KMS-11 (cell line): ENCODE measurements at regions not wholly inside any gene's neighbourhood (a gene's known extent, or its start where the extent isn't known, plus 50 kb on each side); places are given as distances from the start of the nearest gene placed in this dataset.

Experiments used
- H2AFZ ChIP-seq: fragments of 200-600 bp; sonication (generic); 2 replicates; pipeline ENCODE4 v1.6.1; 2016; ENCODE audit warnings: antibody characterized with exemption, mixed run types, low read depth
- H3K27ac ChIP-seq: fragments of 200-600 bp; sonication (generic); 2 replicates; pipeline ENCODE4 v1.6.1; 2016; ENCODE audit warnings: mild to moderate bottlenecking, mixed run types
- H3K27me3 ChIP-seq: fragments of 200-600 bp; sonication (generic); 2 replicates; pipeline ENCODE4 v1.6.1; 2017; ENCODE audit warnings: mild to moderate bottlenecking, low read depth, mixed run types, moderate library complexity; ENCODE audit not compliant: insufficient read depth
- H3K36me3 ChIP-seq: fragments of 200-600 bp; sonication (generic); 2 replicates; pipeline ENCODE4 v1.6.1; 2017; ENCODE audit warnings: mild to moderate bottlenecking, mixed run types; ENCODE audit not compliant: insufficient read depth
- H3K4me1 ChIP-seq: fragments of 200-600 bp; sonication (generic); 2 replicates; pipeline ENCODE4 v1.6.1; 2016; ENCODE audit warnings: mild to moderate bottlenecking, low read depth, mixed run types; ENCODE audit not compliant: poor library complexity, severe bottlenecking
- H3K4me2 ChIP-seq: fragments of 200-600 bp; sonication (generic); 2 replicates; pipeline ENCODE4 v1.7.0; 2016; ENCODE audit warnings: mild to moderate bottlenecking, mixed run types
- H3K4me3 ChIP-seq: fragments of 200-600 bp; sonication (generic); IDR thresholded peaks from 2 replicates; pipeline ENCODE4 v1.6.1; 2017; ENCODE audit warnings: low read depth, low read length, mixed read lengths; ENCODE audit not compliant: insufficient read depth
- H3K79me2 ChIP-seq: fragments of 200-600 bp; sonication (generic); 2 replicates; pipeline ENCODE4 v1.6.1; 2016; ENCODE audit warnings: low read depth, mixed run types; ENCODE audit not compliant: insufficient read depth
- H3K9ac ChIP-seq: fragments of 200-600 bp; sonication (generic); 2 replicates; pipeline ENCODE4 v1.6.1; 2016; ENCODE audit warnings: mild to moderate bottlenecking, mixed run types
- H4K20me1 ChIP-seq: fragments of 200-600 bp; sonication (generic); 2 replicates; pipeline ENCODE4 v1.6.1; 2016; ENCODE audit warnings: mild to moderate bottlenecking, mixed run types; ENCODE audit not compliant: insufficient read depth
- CTCF ChIP-seq: fragments of 200-600 bp; sonication (generic); conservative IDR thresholded peaks from 2 replicates; pipeline ENCODE4 v1.6.1; 2017; ENCODE audit warnings: low read depth, mild to moderate bottlenecking, antibody characterized with exemption, low read length, moderate library complexity, mixed read lengths

GRCh38 chr6:137413482-137413881 is 80.7 kb downstream of the OLIG3 start:
- Histone ChIP-seq H3K27me3 (no peaks in the 10 kb centered on the region), H3K4me2 (no peak overlapping the region), H2AFZ (no peak overlapping the region), H3K36me3 (no peaks in the 10 kb centered on the region), H3K4me1 (peaks cover 12% of the 10 kb centered on the region), H3K9ac (no peak overlapping the region), H3K4me3 (no peak overlapping the region), H4K20me1 (no peaks in the 10 kb centered on the region), H3K79me2 (no peaks in the 10 kb centered on the region), H3K27ac (no peak overlapping the region)
- TF ChIP-seq CTCF: no peak

- Histone ChIP-seq H3K9ac (no peak overlapping the region), H2AFZ (no peak overlapping the region), H3K36me3 (no peaks in the 10 kb centered on the region), H3K4me3 (no peak overlapping the region), H3K4me2 (no peak overlapping the region), H3K27ac (no peak overlapping the region), H3K27me3 (no peaks in the 10 kb centered on the region), H3K4me1 (peaks cover 12% of the 10 kb centered on the region), H3K79me2 (no peaks in the 10 kb centered on the region), H4K20me1 (no peaks in the 10 kb centered on the region)
- TF ChIP-seq CTCF: no peak
Observed at GRCh38 chr6:137412562-137412961, 81.6 kb downstream of the OLIG3 start.

- Histone ChIP-seq H3K79me2 (no peaks in the 10 kb centered on the region), H3K36me3 (no peaks in the 10 kb centered on the region), H4K20me1 (no peaks in the 10 kb centered on the region), H3K4me2 (no peak overlapping the region), H3K27me3 (no peaks in the 10 kb centered on the region), H3K27ac (no peak overlapping the region), H3K4me3 (no peak overlapping the region), H2AFZ (no peak overlapping the region), H3K4me1 (peaks cover 14% of the 10 kb centered on the region), H3K9ac (no peak overlapping the region)
- no peak for TF ChIP-seq CTCF
Observed at GRCh38 chr6:137409266-137409777, 84.9 kb downstream of the OLIG3 start.

- peaks cover 12% of the 10 kb centered on the region for H3K4me1 ChIP-seq
- H3K9ac ChIP-seq: no peak overlapping the region
- no peak overlapping the region for H3K4me3 ChIP-seq
- H3K4me2 ChIP-seq: no peak overlapping the region
- H4K20me1 ChIP-seq: no peaks in the 10 kb centered on the region
- no peak overlapping the region for H3K27ac ChIP-seq
- TF ChIP-seq CTCF: no peak
- H3K36me3 ChIP-seq: no peaks in the 10 kb centered on the region
- no peak overlapping the region for H2AFZ ChIP-seq
- no peaks in the 10 kb centered on the region for H3K27me3 ChIP-seq
- H3K79me2 ChIP-seq: no peaks in the 10 kb centered on the region
Observed at GRCh38 chr6:137407816-137408215, 86.4 kb downstream of the OLIG3 start.
